Sigmoid colon (tissue), 4 donors: ENCODE measurements at regions not wholly inside any gene's neighbourhood (a gene's known extent, or its start where the extent isn't known, plus 50 kb on each side); places are given as distances from the start of the nearest gene placed in this dataset.

Source experiments
- EP300 ChIP-seq, 4 donors: sonication (generic); formaldehyde crosslinking; IDR thresholded peaks; one replicate each; pipeline ENCODE4 v1.6.1; 2017; ENCODE audit warnings: antibody characterized with exemption in 4 of 4
- POLR2A ChIP-seq, 2 donors: fragments of 450-650 bp; IDR thresholded peaks; one replicate each; pipeline ENCODE4 v1.6.1; 2016; ENCODE audit warnings: antibody characterized with exemption in 2 of 2, mild to moderate bottlenecking in 2 of 2, moderate library complexity in 2 of 2
- TF ChIP-seq, protein P1 (sequence below), 4 experiments: fragments of 450-650 bp in 3 of 4; fragments of 200-600 bp in 1 of 4; IDR thresholded peaks; one replicate each; pipeline ENCODE4 v1.5.1; 2016 to 2019; ENCODE audit warnings: antibody characterized with exemption in 4 of 4, mild to moderate bottlenecking in 3 of 4, moderate library complexity in 2 of 4

DNA sequence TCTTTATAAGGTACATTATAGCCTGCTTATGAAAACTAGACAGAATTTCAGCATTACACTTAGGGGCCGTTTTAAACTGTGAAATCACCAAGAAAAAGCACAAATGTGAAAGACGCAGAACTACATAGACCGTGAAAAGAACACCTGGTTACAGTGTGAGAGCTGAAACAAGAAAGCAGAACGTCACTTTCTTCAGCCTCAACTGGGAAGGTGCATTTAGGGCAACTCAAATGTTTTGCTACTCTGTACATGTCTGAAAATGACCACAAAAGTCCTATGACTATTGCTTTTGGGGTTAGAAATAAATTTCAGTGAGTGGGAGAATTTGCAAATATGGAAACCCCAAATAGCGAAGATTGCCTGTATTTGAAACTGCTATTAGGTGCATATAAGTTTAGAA is 268.7 kb downstream of the OLFM3 start:
- TF ChIP-seq, protein P1, sequence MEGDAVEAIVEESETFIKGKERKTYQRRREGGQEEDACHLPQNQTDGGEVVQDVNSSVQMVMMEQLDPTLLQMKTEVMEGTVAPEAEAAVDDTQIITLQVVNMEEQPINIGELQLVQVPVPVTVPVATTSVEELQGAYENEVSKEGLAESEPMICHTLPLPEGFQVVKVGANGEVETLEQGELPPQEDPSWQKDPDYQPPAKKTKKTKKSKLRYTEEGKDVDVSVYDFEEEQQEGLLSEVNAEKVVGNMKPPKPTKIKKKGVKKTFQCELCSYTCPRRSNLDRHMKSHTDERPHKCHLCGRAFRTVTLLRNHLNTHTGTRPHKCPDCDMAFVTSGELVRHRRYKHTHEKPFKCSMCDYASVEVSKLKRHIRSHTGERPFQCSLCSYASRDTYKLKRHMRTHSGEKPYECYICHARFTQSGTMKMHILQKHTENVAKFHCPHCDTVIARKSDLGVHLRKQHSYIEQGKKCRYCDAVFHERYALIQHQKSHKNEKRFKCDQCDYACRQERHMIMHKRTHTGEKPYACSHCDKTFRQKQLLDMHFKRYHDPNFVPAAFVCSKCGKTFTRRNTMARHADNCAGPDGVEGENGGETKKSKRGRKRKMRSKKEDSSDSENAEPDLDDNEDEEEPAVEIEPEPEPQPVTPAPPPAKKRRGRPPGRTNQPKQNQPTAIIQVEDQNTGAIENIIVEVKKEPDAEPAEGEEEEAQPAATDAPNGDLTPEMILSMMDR (IDR thresholded peaks at IDR 0.05): no peak
- no peak for TF ChIP-seq POLR2A (IDR thresholded peaks at IDR 0.05)
- TF ChIP-seq EP300 (IDR thresholded peaks at IDR 0.05): no peak
